Right kidney (tissue), 1 donor: ENCODE measurements at regions not wholly inside any gene's neighbourhood (a gene's known extent, or its start where the extent isn't known, plus 50 kb on each side); places are given as distances from the start of the nearest gene placed in this dataset.

Experiments
- DNase-seq: peaks from one replicate; pipeline ENCODE4 v3.0.0-alpha.2; 2016

GRCh38 chr13:39976481-39976880, 321.0 kb downstream of the COG6 start:
- no peak for DNase-seq

GRCh38 chr13:39981056-39981455, 325.6 kb downstream of the COG6 start:
- DNase-seq, result no peak

DNA sequence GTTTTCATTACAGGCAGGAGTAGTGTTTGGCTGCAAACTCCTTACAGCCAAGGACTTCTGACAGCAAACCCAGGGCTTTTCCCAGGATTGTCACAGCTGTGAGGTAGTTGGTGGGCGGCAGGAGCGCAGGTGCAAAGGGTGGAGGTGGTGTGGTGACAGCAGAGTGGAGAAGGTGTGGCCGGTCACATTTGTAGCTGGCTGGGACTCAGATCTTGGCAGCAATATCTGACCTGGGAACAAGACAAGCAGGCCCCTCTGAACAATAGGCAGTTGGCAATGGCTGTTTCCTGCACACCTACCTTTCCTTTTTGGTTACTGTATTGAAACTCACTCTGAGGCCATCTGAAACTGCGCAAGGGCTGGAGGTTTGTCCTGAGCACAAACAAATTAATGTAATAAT, 327.3 kb downstream of the COG6 start:
- no peak for DNase-seq

- no peak for DNase-seq
These were observed 329.6 kb downstream of the COG6 start for GRCh38 chr13:39985071-39985470.

DNA sequence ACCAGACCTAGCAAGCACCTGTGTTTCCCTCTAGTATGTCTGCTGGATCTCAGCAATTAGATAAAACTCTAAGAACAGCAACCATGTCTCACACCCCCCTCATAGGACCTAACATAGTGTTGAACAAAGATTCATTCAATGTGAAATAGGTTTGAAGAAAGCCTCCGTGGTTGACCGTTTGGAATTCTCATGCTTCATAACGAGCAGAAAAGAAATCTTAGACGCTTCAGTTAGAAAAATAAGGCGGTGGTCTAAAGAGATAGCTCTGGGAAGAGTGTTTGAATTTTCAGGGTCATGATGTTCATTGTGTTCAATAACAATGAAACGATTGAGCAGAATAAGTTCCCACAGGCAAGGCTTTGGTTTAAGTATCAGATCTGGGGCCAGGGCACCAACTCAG, 332.9 kb downstream of the COG6 start:
- DNase-seq, result no peak

GRCh38 chr13:39998166-39998565, 342.7 kb downstream of the COG6 start:
- no peak for DNase-seq

DNA sequence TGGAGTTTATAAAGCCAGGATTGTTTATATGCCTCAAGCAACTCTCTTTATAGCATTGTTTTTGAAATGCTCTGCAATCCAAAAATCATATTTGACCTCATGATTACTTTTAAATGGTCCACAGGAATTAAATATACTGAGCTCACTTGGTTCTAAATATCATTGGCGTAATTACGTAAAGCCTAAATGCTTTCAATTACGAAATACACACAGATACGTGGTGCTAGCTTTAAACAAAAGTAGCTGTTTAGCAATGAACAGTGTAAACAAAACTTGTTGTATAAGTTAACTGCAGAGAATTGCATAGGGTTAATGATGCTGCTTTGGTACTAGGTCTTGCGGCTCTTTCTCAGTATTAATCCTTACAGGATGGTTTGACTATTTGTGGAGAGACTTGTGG, 346.6 kb downstream of the COG6 start:
- DNase-seq, result no peak

DNA sequence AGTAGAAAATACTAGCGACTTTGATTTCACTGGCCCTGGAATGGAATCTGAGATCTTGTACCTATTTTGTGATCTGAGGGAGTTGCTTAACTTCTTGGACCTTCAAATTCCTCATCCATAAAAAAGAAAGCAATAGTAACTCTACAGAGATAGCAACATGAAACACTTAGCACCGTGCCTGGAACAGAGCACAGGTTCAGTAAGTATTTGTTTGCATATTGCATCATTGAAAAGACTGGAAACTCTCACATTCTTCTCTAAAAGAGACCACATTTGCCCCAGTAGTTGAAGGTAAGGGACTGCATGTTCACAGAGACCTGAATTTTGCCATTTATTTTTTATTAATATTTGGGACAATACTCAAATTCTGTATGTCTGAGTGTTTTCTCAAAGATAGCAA, 358.1 kb downstream of the COG6 start:
- no peak for DNase-seq

GRCh38 chr13:40016953-40017660, 361.6 kb downstream of the COG6 start:
- no peak for DNase-seq

- DNase-seq, result no peak
These were observed 362.3 kb downstream of the COG6 start for GRCh38 chr13:40017662-40018262.

DNA sequence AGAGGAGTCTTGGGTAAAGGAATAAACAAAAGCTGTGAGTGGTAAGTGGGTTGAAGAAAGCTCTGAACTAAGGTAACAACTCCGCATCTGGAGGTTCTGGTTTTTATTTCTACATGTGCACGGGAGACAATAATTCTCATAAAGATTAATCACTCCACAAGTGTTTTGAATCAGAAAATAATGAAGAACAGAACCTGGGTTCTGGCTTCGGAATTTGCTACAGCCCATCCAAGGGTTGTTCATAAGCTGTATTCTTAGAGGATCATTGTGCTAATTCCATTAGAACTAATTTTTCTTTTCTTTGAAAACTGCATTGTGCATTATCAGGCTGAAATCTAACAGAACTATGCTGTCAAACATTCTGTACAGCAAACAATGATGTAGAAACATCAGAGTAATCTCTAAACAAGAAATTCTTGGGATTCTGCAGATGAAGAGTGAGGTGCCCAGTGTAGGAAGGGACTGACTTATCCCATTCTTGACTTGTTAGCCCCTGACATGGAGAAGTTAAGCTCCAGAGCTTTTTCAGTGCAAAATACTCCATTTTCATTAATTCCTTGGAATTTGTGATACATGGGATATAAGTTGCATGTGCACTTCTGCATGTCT, 368.2 kb downstream of the COG6 start:
- no peak for DNase-seq

GRCh38 chr13:40024204-40024966, 368.9 kb downstream of the COG6 start:
- no peak for DNase-seq

DNA sequence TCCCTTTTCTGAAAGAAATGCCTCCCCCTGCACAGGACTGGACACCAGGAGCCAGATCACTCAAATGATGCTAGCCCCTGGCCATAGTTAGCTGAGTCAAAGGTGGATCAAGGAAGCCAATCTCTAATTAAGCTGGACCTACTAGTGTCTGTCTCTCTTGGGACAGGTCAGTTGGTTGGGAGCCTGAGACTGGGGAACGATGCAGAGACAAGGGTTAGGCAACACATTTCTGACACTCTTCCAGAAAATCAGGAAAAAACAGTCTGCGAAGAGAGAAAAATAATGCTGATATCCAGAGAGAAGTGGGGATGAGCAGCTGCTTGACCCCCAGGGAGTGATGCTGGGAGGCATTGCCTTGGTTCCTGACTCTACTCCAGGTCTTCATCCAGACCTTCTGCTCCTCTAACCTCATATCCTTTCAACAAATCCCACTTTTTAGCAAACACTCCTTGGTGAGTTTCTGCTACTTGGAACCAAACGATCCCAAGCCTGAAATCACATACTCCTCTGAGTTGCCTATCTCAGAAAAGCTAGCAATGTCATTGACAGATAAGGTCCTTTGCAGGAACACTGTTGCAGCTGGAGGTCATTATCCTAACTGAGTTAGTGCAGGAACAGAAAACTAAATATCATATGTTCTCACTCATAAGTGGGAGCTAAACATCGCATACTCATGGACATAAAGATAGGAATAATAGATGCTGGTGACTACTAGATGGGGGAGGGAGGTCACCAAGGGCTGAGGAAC, 369.7 kb downstream of the COG6 start:
- DNase-seq, result no peak

DNA sequence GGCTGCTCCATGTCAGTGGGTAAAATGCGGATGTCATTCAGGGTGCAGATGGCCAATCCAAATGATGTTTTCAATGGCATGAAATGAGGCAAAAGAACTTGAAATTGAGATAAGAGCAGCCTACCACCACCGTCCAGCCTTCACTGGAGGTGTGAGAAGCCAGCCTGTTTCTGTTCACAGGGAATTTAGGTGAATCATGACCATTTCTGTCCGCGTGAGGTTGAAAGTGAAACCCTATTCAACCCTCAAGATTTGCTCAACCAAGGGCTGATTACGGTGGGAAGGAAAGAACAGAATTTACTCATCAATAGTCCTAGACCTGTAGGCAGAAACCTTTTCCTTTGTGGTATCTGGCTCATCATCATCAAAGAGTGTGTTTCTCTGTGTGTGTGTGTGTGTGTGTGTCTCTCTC, 370.7 kb downstream of the COG6 start:
- DNase-seq, result no peak

GRCh38 chr13:40026741-40027140, 371.3 kb downstream of the COG6 start:
- no peak for DNase-seq

DNA sequence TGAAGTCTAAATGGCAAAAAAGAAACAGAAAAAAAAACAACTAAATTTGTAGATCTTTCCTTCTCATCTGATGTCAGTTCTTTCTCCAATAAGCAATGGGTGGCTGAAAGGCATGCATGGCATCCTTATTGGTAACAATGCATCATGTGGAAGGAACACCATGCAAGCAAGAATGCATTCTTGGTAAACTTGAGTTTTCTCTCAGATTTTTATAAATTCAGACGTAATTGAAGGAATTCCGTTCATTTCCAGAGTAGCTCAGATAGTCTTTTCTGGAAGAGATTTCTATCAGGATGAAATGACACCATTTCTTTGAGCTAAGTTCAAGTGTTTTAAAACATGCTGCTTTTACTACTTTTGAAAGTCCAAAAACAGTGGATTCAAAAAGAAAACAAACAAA, 373.0 kb downstream of the COG6 start:
- no peak for DNase-seq

DNA sequence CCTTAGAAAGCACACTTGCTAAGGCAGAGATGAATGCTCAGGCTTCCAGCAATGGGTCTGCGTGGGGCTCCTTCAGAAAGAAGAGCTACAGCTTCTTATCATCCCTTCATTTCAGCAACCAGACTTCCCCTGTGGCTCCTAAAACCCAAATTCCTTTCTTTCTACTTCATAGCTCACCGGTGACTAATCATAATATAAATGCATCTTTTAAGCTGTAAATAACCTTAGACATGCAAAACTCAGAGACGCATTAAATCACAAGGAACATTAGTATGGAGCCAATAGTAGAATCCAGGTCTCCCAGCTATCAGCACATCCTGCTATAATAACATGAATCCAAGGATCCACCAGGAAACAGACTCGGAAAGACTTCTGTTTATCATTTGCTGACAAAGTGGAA, 375.6 kb downstream of the COG6 start:
- no peak for DNase-seq

- no peak for DNase-seq
These were observed 383.6 kb downstream of the COG6 start for GRCh38 chr13:40039061-40039460.

- DNase-seq, result no peak
These were observed 387.5 kb downstream of the COG6 start for GRCh38 chr13:40042991-40043390.

DNA sequence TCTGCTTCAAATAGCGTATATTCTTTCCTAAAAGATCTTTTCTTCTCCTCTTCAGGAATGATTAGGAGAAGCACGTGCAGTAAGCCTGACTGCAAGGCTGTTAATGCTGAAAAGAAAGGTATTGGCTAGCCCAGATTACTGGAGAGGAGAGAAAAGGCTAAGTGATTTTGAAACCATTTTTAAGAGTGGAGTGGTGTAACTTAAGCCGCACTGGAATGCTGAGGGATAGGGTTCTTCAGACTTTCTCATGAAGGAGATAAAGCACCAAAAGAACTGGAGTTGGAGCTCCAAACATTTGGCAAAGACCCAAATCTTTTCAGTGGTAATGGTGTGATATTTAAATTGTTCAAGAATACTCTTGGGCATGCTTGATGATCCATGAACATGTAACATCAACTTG, 388.3 kb downstream of the COG6 start:
- no peak for DNase-seq

DNA sequence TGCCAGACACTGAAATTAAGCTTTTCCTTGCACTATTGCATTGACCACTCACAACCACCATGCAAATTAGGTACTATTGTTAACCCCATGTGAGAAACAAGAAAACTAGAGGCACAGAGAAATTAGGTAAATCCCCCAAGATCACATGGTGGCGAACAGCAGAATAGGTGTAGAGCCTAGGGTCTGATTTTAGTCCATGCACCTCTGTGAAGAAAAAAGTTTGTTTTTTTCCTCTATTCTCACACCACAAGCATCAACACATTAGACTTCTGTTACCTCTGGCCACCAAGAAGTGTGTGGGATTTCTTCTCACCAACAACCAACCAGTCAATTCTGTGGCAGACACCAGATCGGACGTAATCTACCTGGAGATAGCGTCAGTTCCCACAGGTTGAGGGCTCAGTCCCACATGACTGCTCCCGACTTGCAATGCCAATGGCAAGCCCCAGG, 391.9 kb downstream of the COG6 start:
- no peak for DNase-seq

DNA sequence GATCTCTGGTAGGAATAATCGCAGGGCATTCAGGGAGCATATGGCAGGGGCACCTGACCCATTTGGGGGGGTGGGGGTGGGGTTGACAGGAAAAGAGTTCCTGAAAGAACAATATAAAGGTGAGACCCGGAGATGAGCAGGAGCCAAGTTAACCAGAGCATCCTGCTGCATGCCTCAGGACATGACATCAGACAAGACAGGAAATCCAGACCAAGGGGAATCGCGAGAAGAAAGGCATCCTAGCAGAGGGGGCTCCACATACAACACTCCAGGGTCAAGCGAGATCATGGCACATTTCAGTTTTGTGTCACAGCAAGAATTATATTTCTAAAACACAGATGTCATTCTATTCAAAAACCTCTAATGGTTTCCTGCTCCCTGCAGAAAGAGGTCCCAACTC, 393.1 kb downstream of the COG6 start:
- no peak for DNase-seq

GRCh38 chr13:40052954-40053353, 397.5 kb downstream of the COG6 start:
- no peak for DNase-seq
